GM18868 (cell line): ENCODE measurements at regions not wholly inside any gene's neighbourhood (a gene's known extent, or its start where the extent isn't known, plus 50 kb on each side); places are given as distances from the start of the nearest gene placed in this dataset.
"Not testable (repeated sequence)": the region's sequence is repeated elsewhere in the genome, so short reads cannot be mapped to it uniquely, and the experiment has no call there.

Source experiments
- ATAC-seq: cut with Tn5 transposase; IDR thresholded peaks from one replicate; pipeline ENCODE4 v1.9.1; 2021; ENCODE audit warnings: mild to moderate bottlenecking, moderate library complexity; ENCODE audit not compliant: unreplicated experiment

GRCh38 chr18:11512096-11513025 is 97.0 kb upstream of the SLC35G4 start:
- no peak for ATAC-seq

DNA sequence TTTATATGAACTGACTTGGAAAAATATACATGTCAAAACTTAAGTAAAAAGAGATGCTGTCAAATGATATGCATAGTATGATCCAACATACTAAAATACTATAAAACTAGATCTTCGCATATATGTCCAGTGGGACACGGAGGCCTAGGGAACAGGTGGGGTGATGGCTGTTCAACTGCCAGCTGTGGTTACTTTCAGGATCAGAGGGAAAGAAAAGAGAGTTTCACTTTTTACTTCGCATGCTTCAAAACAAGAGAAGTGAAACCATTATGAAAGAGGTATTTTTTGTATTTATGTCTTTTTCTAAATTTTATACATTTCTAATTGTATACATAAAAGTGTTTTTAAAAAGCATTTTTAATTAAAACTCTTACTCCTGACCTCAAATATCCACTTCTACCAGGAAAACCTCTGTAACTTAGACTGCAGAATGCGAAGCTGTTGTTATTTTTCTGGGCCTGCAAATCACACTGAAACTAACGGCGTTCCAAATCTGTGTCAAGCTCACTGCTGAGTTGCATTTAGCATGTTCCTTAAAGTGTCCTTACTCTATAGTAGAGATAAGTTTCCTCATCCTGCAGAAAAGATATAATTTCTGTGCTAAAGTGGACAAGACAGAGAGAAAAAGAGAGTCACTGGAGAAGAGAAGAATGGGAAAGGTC is 97.8 kb upstream of the SLC35G4 start:
- peak; percentile 78 for ATAC-seq

GRCh38 chr18:11506856-11507255 is 102.5 kb upstream of the SLC35G4 start:
- ATAC-seq: no peak

DNA sequence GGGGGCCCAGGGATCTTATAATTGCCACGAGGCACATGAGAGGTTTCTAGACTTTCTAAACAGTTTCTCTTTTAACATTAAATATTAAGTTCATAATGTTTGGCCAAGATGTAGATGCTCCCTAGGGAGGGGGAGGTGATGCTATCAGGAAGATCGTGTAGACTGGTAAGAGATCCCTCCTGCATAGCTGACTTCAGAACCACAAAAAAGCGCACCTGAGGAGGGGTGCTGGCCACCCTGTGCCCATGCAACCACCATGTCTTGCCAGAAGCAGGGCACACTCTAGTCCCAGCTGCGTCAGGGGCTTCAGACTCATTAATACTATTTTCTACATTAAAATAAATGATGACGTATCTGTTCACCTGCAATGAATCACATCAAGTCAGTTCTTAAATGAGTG is 103.4 kb upstream of the SLC35G4 start:
- ATAC-seq: no peak

- ATAC-seq: no peak
These were observed 104.4 kb upstream of the SLC35G4 start for GRCh38 chr18:11504962-11505361.

DNA sequence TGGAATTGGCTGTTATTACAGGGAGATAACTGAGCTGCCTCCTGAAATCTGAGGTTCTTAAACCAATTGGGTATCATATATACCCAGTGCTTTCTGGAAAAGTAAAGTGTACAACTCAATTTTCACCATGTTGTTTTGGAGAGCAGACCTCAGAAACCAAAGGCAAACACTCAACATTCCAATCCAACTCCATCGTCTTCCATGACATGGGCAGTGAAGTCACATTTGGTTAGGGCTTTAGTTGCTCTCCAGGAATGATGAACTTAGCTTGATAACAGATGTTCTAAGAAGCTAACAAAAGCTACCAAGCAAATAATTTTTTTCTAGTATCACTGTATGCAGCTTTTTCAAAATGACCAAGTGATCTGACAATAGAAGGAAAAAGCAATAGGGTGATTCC is 107.0 kb upstream of the SLC35G4 start:
- ATAC-seq: no peak

DNA sequence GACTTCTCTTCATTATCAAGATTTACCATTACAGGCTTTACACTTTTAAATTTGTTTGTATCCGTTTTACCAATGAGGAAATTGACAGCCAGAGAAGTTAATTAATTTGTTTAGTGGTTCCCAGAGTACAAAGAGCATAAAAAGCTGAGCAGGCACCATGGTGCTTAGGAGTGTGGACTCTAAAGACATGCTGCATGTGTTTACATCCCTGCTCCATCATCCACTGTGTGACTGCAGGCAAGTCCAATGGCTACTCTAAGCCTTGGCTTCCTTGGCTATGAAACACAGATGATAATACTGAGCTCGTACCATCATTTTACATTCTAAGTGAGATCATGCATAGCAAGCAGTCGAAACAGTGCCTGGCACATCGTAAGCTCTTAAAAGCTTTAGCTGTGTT is 108.0 kb upstream of the SLC35G4 start:
- no peak for ATAC-seq

GRCh38 chr18:11500153-11501122 is 109.0 kb upstream of the SLC35G4 start:
- ATAC-seq: peak; percentile 95

DNA sequence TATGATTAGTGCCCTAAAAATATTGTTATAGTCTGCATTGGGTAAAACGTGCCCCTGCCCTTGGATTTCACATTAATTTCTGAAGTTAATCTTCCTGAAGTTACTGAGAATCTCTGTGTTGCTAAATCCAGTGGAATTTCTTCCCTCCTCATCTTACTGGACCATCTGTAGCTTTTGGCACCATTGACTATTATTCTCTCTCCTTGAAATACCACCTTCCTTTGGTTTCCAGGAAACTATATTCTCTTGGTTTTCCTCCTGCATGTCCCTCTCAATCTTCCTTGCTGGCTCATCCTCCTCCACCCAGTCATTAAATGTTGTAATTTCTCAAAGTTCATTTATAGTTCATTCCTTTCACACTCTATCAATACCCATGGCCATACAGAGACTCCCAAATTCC is 110.6 kb upstream of the SLC35G4 start:
- ATAC-seq: no peak

- no peak for ATAC-seq
These were observed 111.8 kb upstream of the SLC35G4 start for GRCh38 chr18:11497585-11497984.

- ATAC-seq: no peak
These were observed 112.7 kb upstream of the SLC35G4 start for GRCh38 chr18:11496526-11497172.

DNA sequence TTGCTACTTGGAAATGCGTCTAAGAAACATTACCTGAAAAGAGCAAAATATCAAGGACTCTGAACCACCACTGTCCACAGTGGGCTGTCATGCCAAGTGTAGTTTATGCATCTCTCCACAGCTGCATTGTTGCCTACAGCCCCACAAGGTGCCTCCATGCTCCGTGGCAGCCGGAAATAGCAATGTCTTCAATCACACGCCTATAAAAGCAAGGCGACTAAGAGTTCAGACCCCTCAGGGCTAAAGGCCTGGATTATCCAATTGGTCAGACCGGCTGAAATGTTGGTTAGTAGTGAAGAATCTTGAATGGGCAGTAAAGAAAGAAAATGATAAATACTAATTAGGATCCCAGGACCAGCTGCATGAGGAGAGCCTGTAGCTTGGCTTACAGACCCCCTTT is 114.0 kb upstream of the SLC35G4 start:
- no peak for ATAC-seq

DNA sequence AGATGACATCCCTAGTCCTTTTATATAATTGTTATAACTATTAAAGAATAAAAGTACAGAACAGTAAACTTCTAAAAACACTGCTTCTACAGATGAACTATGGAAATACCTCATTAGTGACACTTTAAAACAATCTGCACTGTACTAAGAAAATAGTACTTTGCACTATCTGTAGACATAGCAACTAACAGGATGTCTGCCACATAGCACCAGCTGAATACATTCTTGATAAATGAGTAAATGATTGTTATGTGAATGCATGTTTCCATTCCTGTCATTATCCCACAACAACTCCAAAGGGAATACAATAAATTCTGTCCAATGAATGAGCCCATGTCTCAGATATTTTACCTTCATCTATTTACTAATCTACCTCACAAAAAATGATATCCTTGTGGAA is 115.3 kb upstream of the SLC35G4 start:
- ATAC-seq: no peak

DNA sequence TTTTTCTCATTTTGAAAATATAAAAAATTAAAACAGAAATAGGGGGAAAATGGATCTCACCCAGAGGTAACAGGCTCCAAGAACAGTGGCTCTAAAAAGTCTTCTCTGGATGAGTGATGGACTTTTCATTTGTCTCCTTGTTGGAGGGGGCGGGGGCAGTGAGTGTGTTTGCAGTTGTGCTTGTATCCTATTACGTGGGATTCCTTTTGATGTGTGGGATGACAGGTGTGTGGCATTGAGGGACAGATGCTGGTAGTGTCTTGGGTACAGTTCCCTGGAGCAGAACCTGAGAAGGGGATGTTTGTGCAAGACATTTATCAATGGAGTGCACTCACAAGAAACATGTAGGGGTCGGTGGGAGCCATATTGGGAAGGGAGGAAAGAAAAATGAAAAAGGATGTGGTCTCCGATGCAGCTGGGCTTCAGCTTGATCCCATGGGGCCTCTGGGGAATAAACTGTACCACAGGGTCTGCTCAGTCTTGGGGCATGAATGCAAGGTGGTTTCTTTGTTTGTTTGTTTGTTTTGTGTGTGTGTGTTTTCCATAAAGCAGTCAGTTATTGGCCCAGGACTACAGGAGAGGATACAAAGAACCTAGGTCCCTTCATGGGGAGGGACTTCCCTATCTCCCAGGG is 120.0 kb upstream of the SLC35G4 start:
- ATAC-seq: no peak

DNA sequence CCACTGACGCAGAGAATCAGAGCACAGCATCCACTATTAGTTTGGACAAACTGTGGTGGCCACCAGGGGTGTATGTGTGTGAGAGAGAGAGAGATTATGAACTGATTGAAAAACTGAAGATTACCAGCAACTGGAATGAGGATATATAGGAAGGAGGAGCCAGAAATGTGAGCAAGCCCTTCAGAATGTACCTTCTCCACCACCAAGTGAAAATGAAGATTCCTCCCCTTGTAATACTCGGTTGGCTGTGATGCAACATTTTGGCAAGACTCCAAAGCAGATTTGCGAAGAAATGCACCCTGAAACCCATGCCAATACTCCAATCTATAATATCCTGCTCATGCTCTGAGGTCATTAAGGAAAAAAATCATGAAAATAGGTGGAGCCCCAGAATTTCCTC is 121.2 kb upstream of the SLC35G4 start:
- no peak for ATAC-seq

DNA sequence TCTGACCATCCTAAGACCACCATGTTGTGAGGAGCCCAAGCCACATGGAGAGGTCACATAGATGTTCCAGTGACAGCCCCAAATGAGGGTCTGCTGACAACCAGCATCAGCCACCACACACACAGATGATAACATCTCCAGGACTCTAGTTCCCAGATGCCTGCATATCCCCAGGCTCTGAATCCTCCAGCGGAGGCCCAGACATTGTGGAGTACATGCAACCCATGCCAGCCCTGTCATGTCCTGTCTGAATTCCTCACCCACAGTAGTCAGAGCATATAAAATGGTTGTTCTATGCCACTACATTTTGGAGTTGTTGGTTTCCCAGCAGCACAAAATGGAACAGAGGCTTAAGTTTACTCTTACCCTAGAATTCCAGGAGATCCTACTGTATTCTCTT is 122.0 kb upstream of the SLC35G4 start:
- ATAC-seq: no peak

DNA sequence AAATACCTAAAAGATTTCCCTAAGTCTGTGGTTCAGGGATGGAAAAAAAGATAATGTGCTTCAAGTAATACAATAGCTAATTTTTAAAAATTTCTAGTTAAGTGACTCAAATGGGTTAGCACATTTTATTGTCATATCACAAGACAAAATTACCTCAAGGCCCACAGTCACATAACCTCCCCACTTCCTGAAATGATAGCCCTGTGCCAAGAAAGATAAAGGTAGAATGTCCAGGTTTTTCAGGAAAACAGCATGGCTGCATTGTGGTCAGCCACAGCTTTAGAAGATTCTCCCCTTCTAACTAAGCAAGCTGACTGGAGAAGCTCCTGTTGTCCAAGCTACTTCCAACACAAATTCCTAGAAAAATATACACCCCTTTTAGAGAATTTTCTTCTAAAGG is 127.1 kb upstream of the SLC35G4 start:
- ATAC-seq: no peak

DNA sequence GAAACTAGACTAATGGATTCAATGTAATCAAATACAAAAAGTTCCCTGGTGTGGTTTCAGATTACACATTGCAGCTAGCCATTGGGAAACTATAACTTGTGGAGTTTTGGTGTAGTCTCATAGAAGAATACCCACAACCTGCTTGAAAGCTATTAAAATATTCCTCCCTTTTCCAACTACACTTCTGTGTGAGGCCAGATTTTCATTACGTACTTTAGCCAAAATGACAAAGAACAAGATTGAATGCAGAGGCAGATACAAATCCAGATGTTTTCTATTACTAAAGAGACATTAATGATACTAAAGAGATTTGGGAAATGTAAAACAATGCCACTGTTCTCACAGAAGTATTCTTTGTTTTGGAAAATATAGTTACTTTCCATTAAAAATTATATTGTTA is 128.7 kb upstream of the SLC35G4 start:
- ATAC-seq: no peak

DNA sequence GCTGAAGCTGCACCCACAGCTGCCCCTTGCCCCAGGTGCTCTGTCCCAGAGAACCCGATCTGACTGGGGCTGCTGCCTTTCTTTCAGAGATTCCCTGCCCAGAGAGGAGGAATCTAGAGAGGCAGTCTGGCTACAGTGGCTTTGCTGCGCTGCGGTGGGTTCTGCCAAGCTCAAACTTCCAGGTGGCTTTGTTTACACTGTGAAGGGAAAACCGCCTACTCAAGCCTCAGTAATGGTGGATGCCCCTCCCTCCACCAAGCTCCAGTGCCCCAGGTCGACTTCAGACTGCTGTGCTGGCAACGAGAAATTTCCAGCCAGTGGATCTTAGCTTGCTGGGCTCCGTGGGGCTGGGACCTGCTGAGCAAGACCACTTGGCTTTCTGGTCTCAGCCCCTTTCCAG is 130.4 kb upstream of the SLC35G4 start:
- not testable (repeated sequence) for ATAC-seq

DNA sequence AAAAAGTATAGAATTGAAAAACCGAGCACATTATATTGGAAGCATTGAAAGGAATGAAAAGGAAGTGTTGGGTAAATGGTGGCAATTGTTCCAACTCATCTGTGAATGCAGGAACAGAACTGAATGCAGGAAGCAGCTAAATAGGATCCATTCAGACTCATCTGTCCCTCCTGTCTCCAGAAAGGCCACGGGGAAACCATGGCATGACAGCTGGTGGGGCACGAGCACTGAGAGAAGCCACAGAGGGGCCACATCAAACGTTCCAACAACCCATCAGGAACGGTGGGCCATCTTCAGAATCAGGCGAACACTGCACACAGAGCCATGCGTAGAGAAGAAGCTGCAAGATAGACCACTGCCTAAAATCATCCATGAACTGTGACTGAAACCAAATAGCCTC is 138.5 kb upstream of the SLC35G4 start:
- no peak for ATAC-seq
